ENCODE measurements at regions not wholly inside any gene's neighbourhood (a gene's known extent, or its start where the extent isn't known, plus 50 kb on each side); places are given as distances from the start of the nearest gene placed in this dataset.

GRCh38 chr1:60283690-60284089, 210.1 kb upstream of the C1orf87 start:
- TF ChIP-seq CTCF (IDR thresholded peaks at IDR 0.05; ENCODE audit: control insufficient read depth, extremely low read depth, insufficient read depth), result no peak
- no peak for DNase-seq (ENCODE audit: low read depth)
- no peak overlapping the region for H3K4me3 ChIP-seq (ENCODE audit: low read depth, low read length)

- no peak overlapping the region for H3K4me3 ChIP-seq (ENCODE audit: low read depth, low read length)
- DNase-seq (ENCODE audit: low read depth), result peak; percentile 67
- TF ChIP-seq CTCF (IDR thresholded peaks at IDR 0.05; ENCODE audit: control insufficient read depth, extremely low read depth, insufficient read depth), result peak; percentile 99
These were observed 207.9 kb upstream of the C1orf87 start for GRCh38 chr1:60281360-60281932.

GRCh38 chr1:60280819-60281218, 207.2 kb upstream of the C1orf87 start:
- no peak for TF ChIP-seq CTCF (IDR thresholded peaks at IDR 0.05; ENCODE audit: control insufficient read depth, extremely low read depth, insufficient read depth)
- no peak for DNase-seq (ENCODE audit: low read depth)
- H3K4me3 ChIP-seq (ENCODE audit: low read depth, low read length), result no peak overlapping the region

GRCh38 chr1:60280256-60280655, 206.7 kb upstream of the C1orf87 start:
- no peak for TF ChIP-seq CTCF (IDR thresholded peaks at IDR 0.05; ENCODE audit: control insufficient read depth, extremely low read depth, insufficient read depth)
- H3K4me3 ChIP-seq (ENCODE audit: low read depth, low read length), result no peak overlapping the region
- DNase-seq (ENCODE audit: low read depth), result no peak

GRCh38 chr1:60279798-60280197, 206.2 kb upstream of the C1orf87 start:
- no peak overlapping the region for H3K4me3 ChIP-seq (ENCODE audit: low read depth, low read length)
- DNase-seq (ENCODE audit: low read depth), result no peak
- TF ChIP-seq CTCF (IDR thresholded peaks at IDR 0.05; ENCODE audit: control insufficient read depth, extremely low read depth, insufficient read depth), result no peak

GRCh38 chr1:60277269-60277668, 203.7 kb upstream of the C1orf87 start:
- peak; percentile 50 for DNase-seq (ENCODE audit: low read depth)
- no peak for TF ChIP-seq CTCF (IDR thresholded peaks at IDR 0.05; ENCODE audit: control insufficient read depth, extremely low read depth, insufficient read depth)
- H3K4me3 ChIP-seq (ENCODE audit: low read depth, low read length), result no peak overlapping the region
